Mucosa of rectum (tissue), 2 donors: ENCODE measurements at regions not wholly inside any gene's neighbourhood (a gene's known extent, or its start where the extent isn't known, plus 50 kb on each side); places are given as distances from the start of the nearest gene placed in this dataset.

Source experiments
- H3K27ac ChIP-seq, 2 donors: one replicate each; pipeline ENCODE4 v1.7.0; 2013; ENCODE audit warnings: inconsistent platforms in 2 of 2, low read depth in 2 of 2, low read length in 2 of 2
- H3K27me3 ChIP-seq, 2 donors: one replicate each; pipeline ENCODE4 v1.7.0; 2013; ENCODE audit warnings: low read length in 2 of 2; ENCODE audit not compliant: control insufficient read depth in 2 of 2, insufficient read depth in 2 of 2
- H3K36me3 ChIP-seq, 2 donors: one replicate each; pipeline ENCODE4 v1.7.0; 2013; ENCODE audit warnings: low read length in 2 of 2; ENCODE audit not compliant: control insufficient read depth in 2 of 2, insufficient read depth in 2 of 2
- H3K4me1 ChIP-seq, 2 donors: one replicate each; pipeline ENCODE4 v1.7.0; 2013; ENCODE audit warnings: low read length in 2 of 2, mild to moderate bottlenecking in 1 of 2; ENCODE audit not compliant: control insufficient read depth in 2 of 2, insufficient read depth in 2 of 2
- H3K4me3 ChIP-seq, 2 donors: one replicate each; pipeline ENCODE4 v1.7.0; 2013; ENCODE audit warnings: low read length in 2 of 2
- H3K9ac ChIP-seq, 2 donors: one replicate each; pipeline ENCODE4 v1.7.0; 2013; ENCODE audit warnings: low read length in 2 of 2, low read depth in 1 of 2, mild to moderate bottlenecking in 1 of 2
- H3K9me3 ChIP-seq, 2 donors: one replicate each; pipeline ENCODE4 v1.7.0; 2013; ENCODE audit warnings: low read length in 2 of 2; ENCODE audit not compliant: control insufficient read depth in 2 of 2
- donor health status: healthy.
- donor health status: Normal muscosa, but diverticular disease.

DNA sequence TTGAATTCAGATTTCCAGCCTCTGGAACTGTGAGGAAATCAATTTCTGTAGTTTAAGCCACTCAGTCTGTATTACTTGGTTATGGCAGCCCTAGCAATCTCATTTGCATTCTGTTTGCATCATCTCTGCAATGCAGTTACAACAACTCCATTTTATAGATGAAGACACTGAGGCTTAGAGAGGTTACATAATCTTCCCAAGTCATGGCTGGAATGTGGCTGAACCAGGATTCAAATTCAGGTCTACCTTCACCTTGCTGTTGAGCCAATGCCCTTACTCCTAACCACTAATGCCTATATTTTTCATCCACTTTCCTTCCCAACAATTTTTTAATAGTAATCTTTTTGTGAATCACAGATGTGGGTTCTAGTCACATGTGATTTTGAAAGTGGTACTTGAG, 469.8 kb upstream of the CCL2 start:
- no peaks in the 10 kb centered on the region for H3K4me1 ChIP-seq
- no peak overlapping the region for H3K27ac ChIP-seq
- H3K27me3 ChIP-seq, result no peaks in the 10 kb centered on the region
- H3K9ac ChIP-seq, result no peak overlapping the region
- no peak overlapping the region for H3K4me3 ChIP-seq
- H3K9me3 ChIP-seq, result no peaks in the 10 kb centered on the region
- H3K36me3 ChIP-seq, result no peaks in the 10 kb centered on the region

DNA sequence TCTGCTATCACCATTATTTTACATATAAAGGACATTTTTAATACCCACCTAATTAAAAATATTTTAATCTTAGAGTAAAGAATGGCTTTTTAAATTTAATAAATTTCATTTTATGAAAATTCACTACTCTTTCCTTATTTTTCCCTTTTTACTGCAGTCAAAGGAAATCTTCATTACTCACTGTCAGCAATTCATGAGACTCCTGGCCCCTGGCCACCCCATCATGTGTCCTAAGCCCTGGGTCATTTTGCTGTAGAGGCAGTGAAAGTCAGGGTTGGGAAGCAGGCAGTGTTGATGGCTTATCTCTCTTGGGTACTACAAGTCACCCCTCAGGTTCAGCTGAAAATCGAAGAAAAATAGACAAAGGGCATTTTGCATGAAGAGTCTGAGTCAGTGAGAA, 468.6 kb upstream of the CCL2 start:
- Histone ChIP-seq H3K9me3 (no peaks in the 10 kb centered on the region), H3K4me1 (no peaks in the 10 kb centered on the region), H3K9ac (no peak overlapping the region), H3K27me3 (no peaks in the 10 kb centered on the region), H3K4me3 (no peak overlapping the region), H3K36me3 (no peaks in the 10 kb centered on the region), H3K27ac (no peak overlapping the region)

DNA sequence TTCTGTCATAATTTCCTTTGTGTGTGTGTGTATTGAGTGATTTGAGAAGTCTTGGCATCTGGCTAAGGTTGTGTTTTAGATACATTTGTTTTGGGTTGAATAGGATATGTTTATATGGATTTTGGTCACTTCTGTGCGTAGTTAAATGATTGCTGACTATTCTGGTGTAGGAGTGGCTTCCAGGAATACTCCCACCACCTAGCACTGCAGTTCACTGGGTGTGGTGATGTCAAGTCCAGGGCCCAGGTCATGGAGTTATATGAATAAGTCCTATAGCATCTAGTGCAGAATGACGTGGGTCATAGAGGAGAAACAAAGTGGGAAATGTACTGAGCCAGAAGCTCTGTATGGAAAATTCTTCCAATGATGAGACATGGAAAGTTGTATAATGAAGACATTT, 465.4 kb upstream of the CCL2 start:
- H3K4me1 ChIP-seq, result no peaks in the 10 kb centered on the region
- no peak overlapping the region for H3K27ac ChIP-seq
- no peaks in the 10 kb centered on the region for H3K9me3 ChIP-seq
- H3K9ac ChIP-seq, result no peak overlapping the region
- H3K36me3 ChIP-seq, result no peaks in the 10 kb centered on the region
- H3K27me3 ChIP-seq, result no peaks in the 10 kb centered on the region
- no peak overlapping the region for H3K4me3 ChIP-seq

DNA sequence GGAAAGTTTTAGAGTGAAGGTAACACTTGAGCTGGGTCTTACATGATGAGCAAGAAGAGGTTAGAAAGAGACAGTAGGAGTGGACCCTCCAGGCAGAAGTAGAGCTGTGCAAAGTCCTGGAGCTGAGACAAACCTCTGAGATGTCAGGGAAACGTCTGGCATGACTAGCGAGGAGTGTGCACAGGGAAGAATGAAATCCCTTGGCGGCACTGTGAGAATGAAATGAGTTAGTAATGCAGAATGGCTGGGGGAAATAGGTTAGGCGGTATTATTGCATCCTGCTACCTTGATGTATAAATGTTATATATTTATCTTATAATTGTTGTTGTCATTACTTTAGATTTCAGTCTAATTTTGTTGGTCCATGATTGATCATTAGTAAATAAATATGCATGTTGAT, 457.9 kb upstream of the CCL2 start:
- no peak overlapping the region for H3K9ac ChIP-seq
- peaks cover 0 to 2% of the 10 kb centered on the region in 2 donors for H3K27me3 ChIP-seq
- no peak overlapping the region for H3K27ac ChIP-seq
- no peaks in the 10 kb centered on the region for H3K4me1 ChIP-seq
- H3K36me3 ChIP-seq, result no peaks in the 10 kb centered on the region
- no peaks in the 10 kb centered on the region for H3K9me3 ChIP-seq
- H3K4me3 ChIP-seq, result no peak overlapping the region

DNA sequence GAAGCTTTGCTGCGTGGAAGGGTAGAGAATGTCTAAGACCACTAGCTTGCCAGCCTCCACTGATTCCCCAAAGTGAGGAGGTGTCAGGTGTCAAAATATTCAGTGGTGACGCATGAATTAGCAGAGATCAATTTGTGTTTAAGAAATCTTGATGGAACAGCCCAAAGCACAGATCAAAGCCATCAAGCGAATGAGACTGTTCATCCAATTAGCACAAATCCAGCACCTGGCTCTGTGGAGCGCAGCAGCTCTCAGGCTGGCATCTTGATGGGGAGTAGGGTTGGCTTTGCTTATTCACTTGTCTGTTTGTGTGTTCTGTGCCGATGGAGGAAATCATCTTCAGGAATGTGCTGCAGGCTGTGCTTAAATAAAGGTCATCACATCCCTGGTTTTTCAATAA, 456.8 kb upstream of the CCL2 start:
- Histone ChIP-seq H3K27ac (no peak overlapping the region), H3K9ac (no peak overlapping the region), H3K27me3 (peaks cover 0 to 2% of the 10 kb centered on the region in 2 donors)

DNA sequence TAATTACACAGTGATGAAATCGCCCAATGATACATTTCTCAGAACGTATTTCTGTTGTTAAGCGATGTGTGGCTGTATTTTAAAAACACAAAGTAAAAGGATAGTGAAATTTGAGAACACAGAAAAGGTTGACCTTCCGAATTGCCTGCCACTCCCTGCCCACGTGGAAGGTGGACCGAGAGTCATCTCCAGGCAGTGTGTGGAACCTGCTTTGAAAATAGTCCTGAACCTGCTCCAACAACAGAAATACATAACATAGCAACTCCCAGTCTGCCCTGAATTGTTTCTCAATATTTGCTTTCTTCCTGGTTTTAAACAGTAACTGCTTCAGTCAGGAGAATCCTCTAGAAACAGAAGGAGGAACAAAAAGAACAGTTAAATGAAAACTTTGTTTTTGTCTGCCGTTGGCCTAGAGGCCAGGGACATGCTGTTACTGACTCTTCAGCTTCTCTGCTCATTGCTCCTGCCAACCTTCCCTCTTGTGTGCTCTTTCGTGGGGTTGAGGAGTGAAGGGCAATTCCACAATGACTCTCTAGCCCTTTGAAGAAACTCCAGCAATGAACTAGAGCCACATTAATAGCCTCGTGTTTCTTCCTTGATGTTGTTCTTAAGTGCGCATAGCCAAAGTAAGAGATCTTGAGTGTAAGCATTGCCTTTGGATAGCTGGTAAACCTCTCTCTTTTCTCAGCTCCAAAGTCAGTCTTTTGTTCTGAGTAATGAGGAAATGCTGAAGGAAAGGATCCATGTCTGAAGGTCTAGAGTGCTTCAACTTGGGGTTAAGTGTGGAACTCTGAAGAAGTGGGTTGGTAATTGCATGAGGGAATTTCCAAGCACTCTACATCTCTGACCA, 452.5 kb upstream of the CCL2 start:
- H3K9me3 ChIP-seq, result no peaks in the 10 kb centered on the region
- H3K4me3 ChIP-seq, result no peak overlapping the region
- no peak overlapping the region for H3K27ac ChIP-seq

More for the DNA sequence above, 456.8 kb upstream of the CCL2 start:
- no peak overlapping the region for H3K4me3 ChIP-seq
- no peaks in the 10 kb centered on the region for H3K4me1 ChIP-seq
- no peaks in the 10 kb centered on the region for H3K36me3 ChIP-seq
- no peaks in the 10 kb centered on the region for H3K9me3 ChIP-seq

DNA sequence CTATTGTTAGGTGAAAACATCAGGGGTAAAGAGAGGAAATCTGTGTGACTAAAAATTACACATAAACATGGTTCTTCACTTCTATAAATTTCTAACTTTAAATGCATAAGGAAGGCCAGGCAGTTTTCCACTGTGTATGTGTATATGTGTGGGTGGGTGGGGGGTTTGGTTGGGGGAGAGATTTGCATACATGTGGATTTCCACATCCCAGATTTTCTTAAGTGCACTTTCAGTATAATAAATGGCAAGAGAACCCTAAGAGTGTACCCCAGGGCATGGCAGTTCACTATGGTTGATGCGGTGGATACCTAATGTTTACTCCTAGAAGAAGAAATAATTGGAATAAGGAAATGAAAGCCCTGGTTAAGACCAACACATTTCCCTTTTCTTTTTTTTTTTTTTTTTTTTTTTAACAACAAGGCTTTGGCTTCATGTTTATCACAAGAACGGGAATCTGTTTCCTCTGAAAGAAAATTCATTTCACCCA, 451.8 kb upstream of the CCL2 start:
- no peak overlapping the region for H3K27ac ChIP-seq
- H3K27me3 ChIP-seq, result peaks cover 0 to 2% of the 10 kb centered on the region in 2 donors
- no peaks in the 10 kb centered on the region for H3K36me3 ChIP-seq
- H3K9ac ChIP-seq, result no peak overlapping the region
- no peaks in the 10 kb centered on the region for H3K9me3 ChIP-seq
- H3K4me1 ChIP-seq, result no peaks in the 10 kb centered on the region
- H3K4me3 ChIP-seq, result no peak overlapping the region

More for the DNA sequence above, 452.5 kb upstream of the CCL2 start:
- Histone ChIP-seq H3K4me1 (no peaks in the 10 kb centered on the region), H3K36me3 (no peaks in the 10 kb centered on the region), H3K9ac (no peak overlapping the region), H3K27me3 (peaks cover 0 to 2% of the 10 kb centered on the region in 2 donors)

DNA sequence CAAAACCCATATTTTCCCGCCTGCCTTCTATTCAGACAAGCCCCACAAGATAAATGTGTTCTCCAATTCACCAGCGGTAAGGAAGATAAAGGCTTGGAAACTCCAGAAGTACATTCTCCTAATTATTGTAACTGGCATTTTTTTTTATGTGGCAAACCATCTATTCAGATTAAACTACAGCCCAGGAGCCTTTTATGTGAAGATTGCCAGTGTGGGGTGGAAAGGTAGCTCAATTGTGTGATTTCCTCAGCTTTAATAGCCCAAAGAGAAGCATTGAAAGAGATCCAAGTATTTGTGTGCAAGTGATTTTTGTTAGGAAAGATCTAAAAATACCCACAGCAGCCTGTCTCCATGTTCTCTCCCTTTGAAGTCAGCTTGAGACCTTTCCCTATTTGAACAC, 451.4 kb upstream of the CCL2 start:
- H3K9me3 ChIP-seq, result no peaks in the 10 kb centered on the region
- H3K36me3 ChIP-seq, result no peaks in the 10 kb centered on the region
- no peaks in the 10 kb centered on the region for H3K27me3 ChIP-seq
- no peaks in the 10 kb centered on the region for H3K4me1 ChIP-seq
- no peak overlapping the region for H3K4me3 ChIP-seq
- H3K9ac ChIP-seq, result no peak overlapping the region
- H3K27ac ChIP-seq, result no peak overlapping the region

DNA sequence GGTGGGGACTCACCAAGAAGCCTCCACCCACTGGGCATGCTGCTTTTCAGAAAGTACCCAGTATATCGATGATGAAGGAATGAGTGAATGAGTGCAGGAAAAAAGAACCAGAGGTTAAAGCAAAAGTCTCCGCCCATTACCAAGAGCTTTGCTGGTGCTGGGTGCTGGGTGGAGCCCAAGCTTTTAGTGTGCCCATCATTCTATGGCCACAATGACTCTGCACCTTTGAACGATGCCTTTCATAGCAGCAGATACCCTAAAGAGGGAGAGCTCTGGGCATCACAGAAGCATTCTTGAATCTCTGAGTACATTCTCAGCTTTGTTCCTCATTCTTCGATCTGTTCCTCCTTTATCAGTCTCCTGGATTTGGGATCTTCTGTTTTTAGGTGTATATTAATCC, 450.7 kb upstream of the CCL2 start:
- H3K27me3 ChIP-seq, result no peaks in the 10 kb centered on the region
- no peaks in the 10 kb centered on the region for H3K36me3 ChIP-seq
- H3K4me1 ChIP-seq, result no peaks in the 10 kb centered on the region
- no peak overlapping the region for H3K4me3 ChIP-seq
- no peak overlapping the region for H3K27ac ChIP-seq
- H3K9me3 ChIP-seq, result no peaks in the 10 kb centered on the region
- H3K9ac ChIP-seq, result no peak overlapping the region

DNA sequence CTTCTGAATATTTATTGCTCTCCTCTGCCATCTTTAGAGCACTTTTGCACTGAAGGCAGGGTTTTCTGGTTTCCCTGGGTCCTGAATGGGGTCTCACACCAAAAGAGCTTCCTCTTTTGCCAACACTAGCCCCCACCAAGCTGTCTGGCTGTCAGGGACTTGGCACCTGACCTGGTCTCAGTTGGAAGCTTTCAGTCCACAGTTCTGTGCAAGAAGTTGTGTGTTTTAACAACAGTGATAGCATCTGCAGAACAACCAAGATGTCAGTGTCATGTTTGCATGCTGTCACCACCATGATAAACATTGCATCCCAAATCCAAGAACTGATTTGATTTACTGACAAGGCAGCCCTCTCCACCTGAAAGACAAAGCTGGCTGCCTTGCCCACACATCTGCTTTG, 448.5 kb upstream of the CCL2 start:
- H3K4me1 ChIP-seq, result no peaks in the 10 kb centered on the region
- H3K9ac ChIP-seq, result no peak overlapping the region
- H3K36me3 ChIP-seq, result no peaks in the 10 kb centered on the region
- H3K4me3 ChIP-seq, result no peak overlapping the region
- no peaks in the 10 kb centered on the region for H3K9me3 ChIP-seq
- H3K27ac ChIP-seq, result no peak overlapping the region
- no peaks in the 10 kb centered on the region for H3K27me3 ChIP-seq
